IMR-90 (cell line): ENCODE measurements at regions not wholly inside any gene's neighbourhood (a gene's known extent, or its start where the extent isn't known, plus 50 kb on each side); places are given as distances from the start of the nearest gene placed in this dataset.

Experiments used
- ATAC-seq: fragments of 200-7000 bp; cut with Tn5 transposase; 2 replicates; pipeline ENCODE4 v1.9.1; 2020; ENCODE audit warnings: low read depth, mild to moderate bottlenecking, moderate library complexity
- BruUV-seq: library from RNA; stranded (reverse); fragments of 400-500 nt; replicated peaks from 2 replicates; lab custom pipeline; 2021; lab: Mats Ljungman, UMichigan
- CTCF ChIA-PET: fragments of 300-600 bp; formaldehyde crosslinking; extraction: SDS; loops from one replicate; lab custom pipeline; 2021; ENCODE audit warnings: antibody characterized with exemption; lab: Yijun Ruan, JAX
- POLR2A ChIA-PET: fragments of 300-600 bp; sonication (Branson Sonifier 250); formaldehyde crosslinking; loops from one replicate; lab custom pipeline; 2022; ENCODE audit warnings: antibody characterized with exemption; ENCODE audit not compliant: unreplicated experiment; lab: Charles Lee
- DNase-seq: peaks from one replicate; pipeline ENCODE4 v3.0.0; 2013
- H2AFZ ChIP-seq: replicated peaks from 2 replicates; pipeline ENCODE3; 2013; ENCODE audit warnings: low read length, mild to moderate bottlenecking; ENCODE audit not compliant: poor library complexity
- H2AK5ac ChIP-seq: 2 replicates; pipeline ENCODE4 v1.6.1; 2013; ENCODE audit warnings: low read depth, low read length, inconsistent platforms
- H2AK9ac ChIP-seq: replicated peaks from 2 replicates; pipeline ENCODE3; 2013; ENCODE audit warnings: mild to moderate bottlenecking, low read depth, low read length, moderate library complexity; ENCODE audit not compliant: poor library complexity
- H2BK120ac ChIP-seq: 2 replicates; pipeline ENCODE4 v1.6.1; 2013; ENCODE audit warnings: low read depth, low read length, inconsistent platforms
- H2BK15ac ChIP-seq: 3 replicates; pipeline ENCODE4 v1.6.1; 2013; ENCODE audit warnings: low read depth, low read length, inconsistent platforms
- H2BK20ac ChIP-seq: 2 replicates; pipeline ENCODE4 v1.6.1; 2013; ENCODE audit warnings: low read depth, mild to moderate bottlenecking, inconsistent platforms, low read length, moderate library complexity
- H2BK5ac ChIP-seq: 2 replicates; pipeline ENCODE4 v1.6.1; 2013; ENCODE audit warnings: mild to moderate bottlenecking, low read depth, low read length, inconsistent platforms; ENCODE audit not compliant: poor library complexity, severe bottlenecking
- H3K14ac ChIP-seq: replicated peaks from 2 replicates; pipeline ENCODE4 v1.6.1; 2013; ENCODE audit warnings: low read depth, low read length, inconsistent platforms
- H3K18ac ChIP-seq: 2 replicates; pipeline ENCODE4 v1.6.1; 2013; ENCODE audit warnings: low read depth, low read length, control low read depth
- H3K23ac ChIP-seq: 2 replicates; pipeline ENCODE4 v1.6.1; 2013; ENCODE audit warnings: low read depth, low read length, inconsistent platforms
- H3K27ac ChIP-seq: 2 replicates; pipeline ENCODE4 v1.5.1; 2013; ENCODE audit warnings: mild to moderate bottlenecking, control low read depth, low read length; ENCODE audit not compliant: insufficient read depth
- H3K27me3 ChIP-seq: 2 replicates; pipeline ENCODE4 v1.6.1; 2013; ENCODE audit warnings: low read length; ENCODE audit not compliant: control insufficient read depth, insufficient read depth
- H3K36me3 ChIP-seq: 2 replicates; pipeline ENCODE4 v1.6.1; 2013; ENCODE audit warnings: low read length, mixed read lengths; ENCODE audit not compliant: control insufficient read depth, insufficient read depth
- H3K4ac ChIP-seq: 2 replicates; pipeline ENCODE4 v1.6.1; 2013; ENCODE audit warnings: low read depth, low read length, inconsistent platforms
- H3K4me1 ChIP-seq: 2 replicates; pipeline ENCODE4 v1.6.1; 2013; ENCODE audit warnings: low read length, mixed read lengths; ENCODE audit not compliant: control insufficient read depth, insufficient read depth
- H3K4me2 ChIP-seq: 2 replicates; pipeline ENCODE4 v1.6.1; 2013; ENCODE audit warnings: low read depth, mild to moderate bottlenecking, control low read depth, low read length, moderate library complexity
- H3K4me3 ChIP-seq: 2 replicates; pipeline ENCODE4 v1.5.1; 2013; ENCODE audit warnings: low read depth, mild to moderate bottlenecking, control low read depth, low read length, moderate library complexity; ENCODE audit not compliant: insufficient read depth
- H3K56ac ChIP-seq: 2 replicates; pipeline ENCODE4 v1.6.1; 2013; ENCODE audit warnings: low read length, inconsistent platforms; ENCODE audit not compliant: insufficient read depth; ENCODE audit errors: extremely low read depth
- H3K79me1 ChIP-seq, 2 experiments: 2 replicates each; pipeline ENCODE4 v1.6.1; 2013; ENCODE audit warnings: low read length in 2 of 2, inconsistent platforms in 1 of 2, low read depth in 1 of 2
- H3K9ac ChIP-seq: 2 replicates; pipeline ENCODE4 v1.6.1; 2013; ENCODE audit warnings: low read depth, low read length, control low read depth
- H3K9me1 ChIP-seq: 2 replicates; pipeline ENCODE4 v1.6.1; 2013; ENCODE audit warnings: low read length, inconsistent platforms; ENCODE audit not compliant: insufficient read depth
- H3K9me3 ChIP-seq: 2 replicates; pipeline ENCODE4 v1.6.1; 2013; ENCODE audit warnings: low read length; ENCODE audit not compliant: control insufficient read depth, insufficient read depth
- H4K20me1 ChIP-seq: 2 replicates; pipeline ENCODE4 v1.6.1; 2013; ENCODE audit warnings: low read length, inconsistent platforms; ENCODE audit not compliant: insufficient read depth
- H4K5ac ChIP-seq: 2 replicates; pipeline ENCODE4 v1.6.1; 2013; ENCODE audit warnings: mild to moderate bottlenecking, low read depth, low read length, control low read depth
- H4K8ac ChIP-seq, 2 experiments: 2 replicates each; pipeline ENCODE4 v1.6.1; 2013; ENCODE audit warnings: low read depth in 2 of 2, low read length in 2 of 2, control low read depth in 1 of 2, inconsistent platforms in 1 of 2
- H4K91ac ChIP-seq: 2 replicates; pipeline ENCODE4 v1.6.1; 2013; ENCODE audit warnings: low read depth, low read length, inconsistent platforms; ENCODE audit not compliant: insufficient read depth
- BHLHE40 ChIP-seq: fragments of 150-350 bp; IDR thresholded peaks from 2 replicates; pipeline ENCODE4 v1.6.1; 2016; ENCODE audit warnings: mild to moderate bottlenecking, low read depth, low read length
- CEBPB ChIP-seq: IDR thresholded peaks from 2 replicates; pipeline ENCODE4 v1.6.1; 2012; ENCODE audit warnings: low read depth, low read length, improper control_type of control experiment
- CHD1 ChIP-seq: IDR thresholded peaks from 2 replicates; pipeline ENCODE4 v1.6.1; 2012; ENCODE audit warnings: low read depth, low read length, improper control_type of control experiment
- ELK1 ChIP-seq: fragments of 150-350 bp; IDR thresholded peaks from 2 replicates; pipeline ENCODE4 v1.6.1; 2016; ENCODE audit warnings: low read depth, mild to moderate bottlenecking, low read length, moderate library complexity, borderline replicate concordance
- FOS ChIP-seq: fragments of 150-350 bp; IDR thresholded peaks from 2 replicates; pipeline ENCODE4 v1.6.1; 2016; ENCODE audit warnings: low read depth, low read length
- MAFK ChIP-seq: IDR thresholded peaks from 2 replicates; pipeline ENCODE4 v1.6.1; 2012; ENCODE audit warnings: low read depth, low read length, improper control_type of control experiment
- MAZ ChIP-seq: IDR thresholded peaks from 2 replicates; pipeline ENCODE4 v1.6.1; 2012; ENCODE audit warnings: low read depth, mild to moderate bottlenecking, low read length, improper control_type of control experiment, moderate library complexity, borderline replicate concordance
- MXI1 ChIP-seq: IDR thresholded peaks from 2 replicates; pipeline ENCODE4 v1.6.1; 2012; ENCODE audit warnings: low read depth, mild to moderate bottlenecking, low read length, moderate library complexity, borderline replicate concordance
- NFE2L2 ChIP-seq: fragments of 150-350 bp; IDR thresholded peaks from 2 replicates; pipeline ENCODE4 v1.6.1; 2016; ENCODE audit warnings: low read depth, mild to moderate bottlenecking, low read length
- POLR2A ChIP-seq: IDR thresholded peaks from 2 replicates; pipeline ENCODE4 v1.6.1; 2012; ENCODE audit warnings: mild to moderate bottlenecking, low read depth, low read length
- RAD21 ChIP-seq: IDR thresholded peaks from 2 replicates; pipeline ENCODE4 v1.6.1; 2012; ENCODE audit warnings: low read length, improper control_type of control experiment
- RCOR1 ChIP-seq: IDR thresholded peaks from 2 replicates; pipeline ENCODE4 v1.6.1; 2012; ENCODE audit warnings: mild to moderate bottlenecking, low read length, improper control_type of control experiment; ENCODE audit not compliant: insufficient replicate concordance
- RFX5 ChIP-seq: IDR thresholded peaks from 2 replicates; pipeline ENCODE4 v1.8.0; 2012; ENCODE audit warnings: low read depth, mild to moderate bottlenecking, low read length, moderate library complexity
- SMC3 ChIP-seq: fragments of 150-350 bp; IDR thresholded peaks from 2 replicates; pipeline ENCODE4 v1.6.1; 2016; ENCODE audit warnings: low read depth, mild to moderate bottlenecking, antibody characterized with exemption, low read length, moderate library complexity
- USF2 ChIP-seq: fragments of 150-350 bp; IDR thresholded peaks from 2 replicates; pipeline ENCODE4 v1.6.1; 2017; ENCODE audit warnings: mild to moderate bottlenecking, antibody characterized with exemption, low read length, low read depth
- WGBS, 2 experiments: methylation state at CpG; one replicate each; pipeline versions ENCODE4 v1.1.5 to v1.1.7; 2013; ENCODE audit warnings: missing lambda C conversion rate in 2 of 2; ENCODE audit not compliant: insufficient read length in 1 of 2; ENCODE audit errors: extremely low coverage in 2 of 2; 5-methylcytosine and 5-hydroxymethylcytosine counted together
- dilution Hi-C: fragments of 300-500 bp; cut with HindIII; formaldehyde crosslinking; loops from one replicate; pipeline ENCODE4 v1.14.3; 2018; ENCODE audit warnings: low sequenced_read_pairs; ENCODE audit not compliant: unreplicated experiment
- in situ Hi-C: fragments of 300-500 bp; cut with MboI; formaldehyde crosslinking; loops from 3 replicates; pipeline ENCODE4 v1.14.3; 2019; ENCODE audit warnings: low sequenced_read_pairs, inconsistent platforms, mixed read lengths
- intact Hi-C: fragments of 100-400 bp; cut with micrococcal nuclease; formaldehyde crosslinking; loops from 2 replicates; pipeline ENCODE4 v1.10.0; 2022
- TF ChIP-seq, protein P1 (sequence below): conservative IDR thresholded peaks from 2 replicates; pipeline ENCODE4 v1.5.1; 2012; ENCODE audit warnings: mild to moderate bottlenecking, low read depth, low read length, improper control_type of control experiment

DNA sequence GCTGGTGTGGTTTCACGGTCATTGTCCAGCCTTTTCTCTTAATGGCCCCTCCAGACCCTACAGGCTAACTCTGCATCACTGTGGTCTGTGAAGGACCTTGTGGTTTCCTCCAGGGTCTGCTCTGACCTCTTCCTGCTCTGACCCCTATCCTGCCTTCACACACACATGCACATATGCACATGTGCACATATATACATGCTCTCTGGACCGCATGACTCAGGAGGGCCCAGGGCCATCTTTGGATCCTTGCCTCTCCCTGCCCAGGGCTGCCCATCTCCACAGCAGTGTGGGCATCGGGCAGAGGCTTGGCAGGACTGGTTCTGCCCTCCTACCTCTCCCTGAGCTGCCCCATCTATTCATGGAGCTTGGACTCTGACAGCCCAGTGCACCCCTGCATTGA lies 510.9 kb downstream of the PTPRU start:
- intact Hi-C loops: no loop called here
- peaks cover 1% of the 10 kb centered on the region; the same call in 1 of the 2 replicates for H3K27me3 ChIP-seq
- TF ChIP-seq RCOR1 (no peak), CHD1 (no peak), MXI1 (no peak), USF2 (no peak), RAD21 (no peak), BHLHE40 (no peak), SMC3 (no peak), RFX5 (no peak), MAZ (no peak), MAFK (no peak), ELK1 (no peak), FOS (no peak), CEBPB (no peak), NFE2L2 (no peak), POLR2A (no peak)
- TF ChIP-seq, protein P1, sequence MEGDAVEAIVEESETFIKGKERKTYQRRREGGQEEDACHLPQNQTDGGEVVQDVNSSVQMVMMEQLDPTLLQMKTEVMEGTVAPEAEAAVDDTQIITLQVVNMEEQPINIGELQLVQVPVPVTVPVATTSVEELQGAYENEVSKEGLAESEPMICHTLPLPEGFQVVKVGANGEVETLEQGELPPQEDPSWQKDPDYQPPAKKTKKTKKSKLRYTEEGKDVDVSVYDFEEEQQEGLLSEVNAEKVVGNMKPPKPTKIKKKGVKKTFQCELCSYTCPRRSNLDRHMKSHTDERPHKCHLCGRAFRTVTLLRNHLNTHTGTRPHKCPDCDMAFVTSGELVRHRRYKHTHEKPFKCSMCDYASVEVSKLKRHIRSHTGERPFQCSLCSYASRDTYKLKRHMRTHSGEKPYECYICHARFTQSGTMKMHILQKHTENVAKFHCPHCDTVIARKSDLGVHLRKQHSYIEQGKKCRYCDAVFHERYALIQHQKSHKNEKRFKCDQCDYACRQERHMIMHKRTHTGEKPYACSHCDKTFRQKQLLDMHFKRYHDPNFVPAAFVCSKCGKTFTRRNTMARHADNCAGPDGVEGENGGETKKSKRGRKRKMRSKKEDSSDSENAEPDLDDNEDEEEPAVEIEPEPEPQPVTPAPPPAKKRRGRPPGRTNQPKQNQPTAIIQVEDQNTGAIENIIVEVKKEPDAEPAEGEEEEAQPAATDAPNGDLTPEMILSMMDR: no peak
- no peaks in the 10 kb centered on the region for H3K4me1 ChIP-seq
- no peak overlapping the region for H4K5ac ChIP-seq
- CTCF ChIA-PET: no interaction called here
- peak overlapping the region; percentile 11 for H2AK9ac ChIP-seq
- H3K9ac ChIP-seq: no peak overlapping the region
- no peak overlapping the region for H2AK5ac ChIP-seq
- H3K4me3 ChIP-seq: no peak overlapping the region
- no peak overlapping the region for H4K8ac ChIP-seq
- no peak overlapping the region for H3K4ac ChIP-seq
- H4K20me1 ChIP-seq: no peaks in the 10 kb centered on the region
- no peaks in the 10 kb centered on the region for H3K79me1 ChIP-seq
- no peak overlapping the region for H2BK20ac ChIP-seq
- H3K27ac ChIP-seq: no peak overlapping the region
- BruUV-seq: no TSS peak
- POLR2A ChIA-PET: no interaction called here
- DNase-seq (no peak), ATAC-seq (no peak)
- in situ Hi-C loops: no loop called here
- WGBS, 2 experiments: 60% methylated on average over 1 of the region's 3 CpGs; no CpG with 5 or more reads in 1 of the 2 experiments
- no peak overlapping the region for H2BK120ac ChIP-seq
- no peak overlapping the region for H2BK5ac ChIP-seq
- H3K36me3 ChIP-seq: no peaks in the 10 kb centered on the region
- dilution Hi-C loops: no loop called here
- no peak overlapping the region for H3K56ac ChIP-seq
- H2BK15ac ChIP-seq: no peak overlapping the region
- H3K23ac ChIP-seq: no peak overlapping the region
- no peak overlapping the region for H3K18ac ChIP-seq
- H3K9me3 ChIP-seq: no peaks in the 10 kb centered on the region
- no peak overlapping the region for H3K4me2 ChIP-seq
- H4K91ac ChIP-seq: no peak overlapping the region
- H3K14ac ChIP-seq: no peak overlapping the region
- no peaks in the 10 kb centered on the region for H3K9me1 ChIP-seq
- no peak overlapping the region for H2AFZ ChIP-seq
